SKM-1 (cell line): ENCODE measurements at regions not wholly inside any gene's neighbourhood (a gene's known extent, or its start where the extent isn't known, plus 50 kb on each side); places are given as distances from the start of the nearest gene placed in this dataset.

Experiments used
- DNase-seq: peaks from one replicate; lab custom pipeline; 2025; ENCODE audit not compliant: unreplicated experiment; lab: John Stamatoyannopoulos, UW

DNA sequence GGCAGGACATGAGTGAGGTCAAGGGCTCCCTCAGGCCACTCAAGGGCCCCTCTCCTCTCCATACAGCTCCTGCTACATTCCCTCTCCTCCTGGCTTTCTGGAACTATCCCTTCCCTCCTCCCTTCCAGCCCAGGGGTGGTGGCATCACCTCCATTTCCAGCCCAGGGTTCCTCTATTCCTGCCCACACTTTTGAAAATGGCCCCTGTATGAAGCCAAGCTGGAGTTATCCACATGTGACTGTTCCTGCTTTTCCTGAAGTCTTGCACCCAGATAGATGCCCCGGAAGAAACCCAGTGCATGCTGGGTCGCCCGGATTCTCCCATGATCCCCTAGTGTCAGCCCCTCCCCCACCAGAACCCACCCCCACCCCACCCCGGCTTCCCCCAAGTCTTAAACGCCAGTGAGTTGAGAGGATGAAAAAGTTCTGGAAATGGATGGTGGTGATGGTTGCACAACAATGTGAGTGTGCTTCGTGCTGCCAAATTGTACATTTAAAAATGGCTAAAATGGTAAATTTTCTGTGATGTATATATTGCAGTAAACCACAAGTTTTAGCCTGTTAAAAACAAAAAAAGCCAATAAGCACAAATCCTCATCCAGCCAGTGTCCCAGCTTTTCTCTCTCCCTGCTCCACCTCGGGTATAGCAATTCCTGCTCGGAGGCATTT lies 136.9 kb downstream of the SCARB1 start:
- DNase-seq, result no peak

DNA sequence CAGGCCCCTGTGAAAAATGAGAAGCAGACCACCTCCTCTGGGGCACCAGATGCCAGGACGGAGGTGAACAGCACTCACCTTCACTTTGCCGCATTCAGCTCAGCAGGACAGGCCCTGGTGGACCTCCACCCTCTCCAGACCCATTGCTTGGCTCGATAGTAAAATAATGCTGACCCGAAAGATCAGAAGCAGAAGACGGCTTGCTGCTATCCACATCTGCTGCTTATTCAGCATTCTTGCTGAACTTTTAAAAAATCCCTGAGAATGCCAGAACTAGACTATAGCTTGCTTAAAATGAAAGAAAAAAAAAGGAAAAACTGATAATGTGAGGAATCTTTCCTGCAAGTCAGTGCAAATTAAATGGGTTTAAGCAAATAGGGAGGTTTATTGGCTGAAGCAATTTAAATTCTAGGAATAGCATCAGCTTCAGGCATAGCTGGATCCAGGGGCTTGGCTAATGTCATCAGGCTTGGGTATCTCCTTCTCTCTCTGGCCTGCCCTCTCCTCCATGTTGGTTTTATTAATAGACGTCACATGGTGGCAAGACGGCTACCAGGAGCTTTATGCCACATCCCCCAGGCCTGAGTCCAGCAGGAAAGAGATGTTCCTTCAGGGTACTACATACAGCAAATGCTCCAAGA lies 137.9 kb downstream of the SCARB1 start:
- no peak for DNase-seq

DNA sequence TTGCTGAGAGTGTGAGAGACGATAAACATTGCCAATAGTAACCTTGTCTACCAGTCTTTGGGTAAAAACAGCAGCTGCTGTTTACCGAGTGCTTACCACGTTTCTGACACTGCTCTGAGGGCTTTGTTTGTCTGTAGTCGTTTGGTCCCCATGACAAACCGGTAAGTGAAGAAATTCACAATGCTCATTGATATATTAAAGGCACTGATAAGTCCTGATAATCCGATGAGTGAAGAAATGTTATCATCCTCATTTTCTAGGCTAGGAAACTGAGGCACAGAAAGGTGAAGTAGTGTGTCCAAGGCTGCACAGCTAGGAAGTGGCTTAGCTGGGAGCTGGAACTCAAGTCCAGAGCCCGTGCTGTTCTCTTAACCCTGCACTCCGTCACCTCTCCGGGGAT lies 138.6 kb downstream of the SCARB1 start:
- DNase-seq, result no peak

DNA sequence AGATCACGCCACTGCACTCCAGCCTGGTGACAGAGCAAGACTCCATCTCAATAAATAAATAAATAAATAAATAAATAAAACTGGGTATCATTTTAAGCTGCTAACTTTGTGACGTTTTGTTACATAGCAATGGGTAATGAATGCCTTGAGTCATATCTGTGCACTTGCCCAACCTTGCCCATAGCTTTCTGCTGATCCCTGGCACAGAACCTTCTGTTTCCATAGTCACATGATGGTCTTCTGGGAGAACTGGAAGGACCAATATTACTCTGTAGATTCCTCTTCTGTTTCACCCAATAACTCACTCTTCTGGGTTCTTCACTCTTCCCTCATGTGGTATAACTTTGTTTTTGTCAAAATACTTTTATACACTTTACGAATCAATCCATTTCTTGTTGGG lies 140.8 kb downstream of the SCARB1 start:
- no peak for DNase-seq

DNA sequence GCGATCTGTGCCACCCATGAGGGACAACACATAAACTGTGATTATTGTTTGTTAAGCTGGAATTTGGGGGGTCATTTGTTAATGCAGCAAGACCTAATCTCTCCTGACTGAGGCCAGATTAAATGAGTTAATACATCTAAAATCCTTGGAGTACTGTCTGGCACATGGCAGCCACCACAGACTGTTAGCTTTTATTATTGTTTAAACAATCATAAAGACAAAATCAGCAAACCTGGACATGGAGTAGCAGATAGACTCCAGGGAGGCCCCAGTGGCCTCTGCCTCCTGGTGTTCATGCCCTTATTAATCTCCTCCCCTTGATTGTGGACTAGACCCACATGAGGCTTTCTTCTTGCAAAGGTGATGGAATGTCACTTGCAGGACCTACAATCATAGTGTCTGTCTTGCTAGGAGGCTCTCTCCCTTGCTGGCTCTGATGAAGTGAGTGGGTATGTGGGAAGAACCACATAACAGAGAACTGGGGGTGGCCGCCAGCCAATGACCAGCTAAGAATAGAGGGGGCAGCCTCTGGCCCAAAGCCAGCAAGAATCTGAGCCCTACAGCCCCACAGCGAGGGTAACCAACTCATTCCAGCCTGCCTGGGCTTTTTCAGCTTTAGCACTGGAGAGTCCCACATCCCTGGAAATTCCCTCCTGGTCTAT lies 142.0 kb downstream of the SCARB1 start:
- DNase-seq, result no peak

DNA sequence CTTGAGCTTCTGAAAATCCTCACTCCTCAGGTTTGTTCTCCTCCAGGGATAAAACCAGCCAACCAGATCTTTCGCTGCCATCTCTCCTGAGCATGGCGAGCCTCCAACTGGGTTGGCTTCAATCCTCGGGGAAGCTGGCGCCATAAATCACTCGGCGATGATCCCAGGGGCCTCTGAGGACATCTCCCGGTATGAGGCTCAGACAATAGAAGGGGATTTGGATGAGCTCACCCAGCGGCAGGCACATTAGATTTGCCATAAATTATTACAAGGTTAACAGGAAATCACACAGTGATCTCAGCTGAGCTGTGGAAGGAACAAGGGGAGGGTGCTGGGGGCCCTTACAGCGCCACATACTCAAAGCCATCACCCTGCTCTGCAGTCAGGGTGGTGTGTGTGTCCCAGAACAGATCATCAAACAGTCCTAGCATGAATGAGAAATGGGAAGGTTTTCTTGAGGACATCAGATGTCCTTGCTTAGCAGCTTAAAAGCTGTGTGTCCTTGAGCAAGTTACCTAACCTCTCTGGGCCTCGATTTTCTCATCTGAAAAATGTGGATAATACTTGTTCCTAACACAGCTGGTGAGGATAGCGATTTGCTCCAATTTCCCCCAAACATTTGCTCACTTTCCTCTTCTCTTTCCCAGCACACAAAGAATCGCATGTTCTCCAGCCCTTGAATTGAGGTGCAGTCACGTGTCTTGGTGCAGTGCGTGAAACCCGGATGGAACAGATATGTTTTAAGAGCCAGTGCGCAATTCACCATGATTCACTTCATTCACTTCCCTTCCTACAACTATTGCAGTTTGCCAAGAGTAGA lies 142.8 kb downstream of the SCARB1 start:
- no peak for DNase-seq

DNA sequence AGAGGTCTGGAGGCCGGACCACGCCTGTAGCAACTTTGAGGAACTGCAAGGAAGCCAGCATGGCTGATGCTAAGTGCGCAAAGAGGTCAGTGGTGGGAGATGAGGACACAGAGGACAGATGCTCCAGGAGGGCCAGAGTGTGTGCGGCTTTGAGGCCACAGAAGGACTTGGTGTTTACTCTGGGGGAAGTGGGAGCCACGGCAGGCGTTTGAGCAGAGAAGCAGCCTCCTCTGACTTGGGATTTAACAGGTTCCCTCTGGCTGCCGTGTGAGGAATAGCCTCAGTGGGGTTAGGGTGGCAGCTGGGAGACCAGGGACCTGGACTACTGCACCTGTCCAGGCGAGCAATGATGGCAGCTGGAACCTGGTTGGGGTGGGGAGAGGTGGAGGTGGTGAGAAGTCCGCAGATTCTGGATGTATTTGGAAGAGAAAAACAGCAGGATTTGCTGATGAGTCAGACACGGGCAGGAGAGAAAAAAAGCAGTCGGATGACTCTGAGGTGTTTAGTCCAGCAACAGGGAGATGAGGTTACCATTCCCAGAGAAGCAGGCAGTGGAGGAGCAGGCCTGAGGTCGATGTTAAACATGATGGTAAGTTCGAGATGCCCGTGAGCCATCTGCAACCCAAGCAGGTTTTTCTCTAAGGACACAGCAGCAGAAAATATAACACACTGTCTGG lies 143.5 kb downstream of the SCARB1 start:
- no peak for DNase-seq

DNA sequence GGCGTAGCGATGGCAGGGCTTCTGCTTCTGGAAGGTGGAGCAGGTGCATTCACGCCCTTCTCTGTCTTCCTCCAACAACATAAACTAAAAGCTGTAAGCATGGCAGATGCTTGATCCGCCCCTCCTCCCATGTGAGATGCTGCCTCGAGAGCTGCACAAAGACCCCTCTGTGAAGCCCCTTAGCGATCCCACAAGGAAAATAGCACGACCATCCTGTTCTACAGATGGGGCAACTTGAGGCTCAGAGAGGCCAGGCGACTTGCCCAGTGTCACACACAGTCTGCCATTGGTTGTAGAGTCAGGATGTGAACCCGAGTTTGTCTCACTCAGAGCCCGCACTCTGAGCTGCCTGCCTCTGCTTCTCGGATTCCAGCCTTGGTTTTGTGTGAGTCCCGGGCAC lies 144.4 kb downstream of the SCARB1 start:
- no peak for DNase-seq

DNA sequence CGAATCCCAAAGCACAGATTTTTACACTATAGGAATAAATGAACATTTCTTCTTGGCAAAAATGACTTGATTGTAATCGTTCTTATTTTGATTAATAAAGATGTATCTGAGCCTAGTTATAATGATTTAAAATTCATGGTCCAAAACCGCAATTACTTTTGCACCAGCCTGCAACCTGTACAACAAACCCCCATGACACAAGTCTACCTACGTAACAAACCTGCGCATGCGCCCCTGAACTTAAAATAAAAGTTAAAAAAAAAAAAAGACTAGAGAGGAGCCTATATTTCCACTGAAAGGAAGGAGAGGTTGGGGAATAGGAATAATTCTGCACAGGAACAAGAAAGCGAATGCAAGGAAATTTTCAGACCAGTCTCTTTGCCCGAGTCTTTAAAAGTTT lies 145.2 kb downstream of the SCARB1 start:
- no peak for DNase-seq

DNA sequence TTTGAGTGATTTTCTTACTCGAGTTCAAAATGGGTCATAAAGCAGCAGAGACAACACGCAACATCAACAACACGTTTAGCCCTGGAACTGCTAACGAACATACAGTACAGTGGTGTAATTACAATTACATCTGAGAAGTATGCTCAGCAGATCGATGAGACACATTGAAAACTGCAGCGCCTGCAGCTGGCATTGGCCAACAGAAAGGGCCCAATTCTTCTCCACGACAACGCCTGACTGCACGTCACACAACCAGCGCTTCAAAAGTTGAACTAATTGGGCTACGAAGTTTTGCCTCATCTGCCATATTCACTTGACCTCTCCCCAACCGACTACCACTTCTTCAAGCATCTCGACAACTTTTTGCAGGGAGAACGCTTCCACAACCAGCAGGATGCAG lies 145.6 kb downstream of the SCARB1 start:
- no peak for DNase-seq

DNA sequence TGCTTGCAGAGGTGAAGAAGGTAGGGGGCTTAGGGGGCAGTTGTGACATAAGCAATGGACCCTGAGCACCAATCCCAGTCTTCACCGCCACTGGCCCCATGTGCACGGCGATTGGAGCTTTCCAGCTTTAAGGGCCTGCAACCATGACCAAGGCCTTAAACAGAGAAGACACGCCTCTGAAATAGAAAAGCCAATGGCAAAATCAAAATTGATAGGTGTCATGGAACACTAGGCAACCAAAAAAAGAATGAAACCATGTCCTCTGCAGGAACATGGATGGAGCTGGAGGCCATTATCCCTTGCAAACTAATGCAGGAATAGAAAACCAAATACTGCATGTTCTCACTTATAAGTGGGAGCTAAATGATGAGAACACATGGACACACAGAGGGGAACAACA lies 146.3 kb downstream of the SCARB1 start:
- DNase-seq, result no peak

DNA sequence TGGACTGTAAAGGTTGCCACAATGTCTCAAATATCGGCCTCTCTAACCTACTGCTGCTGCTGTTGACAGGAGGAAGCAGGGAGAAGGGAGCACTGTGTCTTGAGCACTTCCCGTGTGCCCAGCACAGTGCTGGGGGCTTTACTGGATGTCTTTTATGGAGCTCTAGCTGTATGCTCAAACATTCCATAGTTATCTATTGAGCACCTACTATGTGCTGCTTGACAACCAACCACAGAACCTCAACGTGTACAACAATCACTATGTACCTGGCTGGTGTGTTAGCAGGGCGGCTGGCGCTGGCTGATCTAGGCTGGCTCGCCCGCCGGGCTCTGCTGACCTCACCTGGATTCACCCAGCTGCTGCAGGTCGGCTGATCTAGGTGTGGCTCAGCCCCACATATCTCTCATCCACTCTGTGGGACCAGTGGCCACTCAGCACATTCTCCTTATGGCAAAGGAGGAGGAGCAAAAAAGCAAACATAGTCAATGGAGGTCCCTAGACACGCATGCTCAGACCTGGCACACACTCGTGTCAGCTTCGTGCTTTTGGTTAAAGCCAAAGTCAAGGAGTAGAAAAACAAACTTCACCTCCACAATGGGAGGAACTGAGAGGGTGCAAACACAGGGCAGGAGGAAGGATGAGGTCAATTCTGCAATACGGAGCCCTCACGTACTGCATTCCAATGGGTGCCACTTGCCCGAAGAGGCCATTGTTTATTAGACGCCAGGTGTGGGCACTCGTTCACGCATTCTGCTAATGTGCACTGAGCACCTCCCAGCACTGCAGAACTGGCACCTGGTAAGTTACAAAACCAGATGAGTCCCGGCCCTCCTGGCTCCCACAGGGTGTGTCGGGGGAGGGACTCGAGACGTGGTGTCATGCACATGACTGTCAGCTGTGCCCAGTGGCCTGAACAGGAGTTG lies 147.2 kb downstream of the SCARB1 start:
- DNase-seq, result no peak

DNA sequence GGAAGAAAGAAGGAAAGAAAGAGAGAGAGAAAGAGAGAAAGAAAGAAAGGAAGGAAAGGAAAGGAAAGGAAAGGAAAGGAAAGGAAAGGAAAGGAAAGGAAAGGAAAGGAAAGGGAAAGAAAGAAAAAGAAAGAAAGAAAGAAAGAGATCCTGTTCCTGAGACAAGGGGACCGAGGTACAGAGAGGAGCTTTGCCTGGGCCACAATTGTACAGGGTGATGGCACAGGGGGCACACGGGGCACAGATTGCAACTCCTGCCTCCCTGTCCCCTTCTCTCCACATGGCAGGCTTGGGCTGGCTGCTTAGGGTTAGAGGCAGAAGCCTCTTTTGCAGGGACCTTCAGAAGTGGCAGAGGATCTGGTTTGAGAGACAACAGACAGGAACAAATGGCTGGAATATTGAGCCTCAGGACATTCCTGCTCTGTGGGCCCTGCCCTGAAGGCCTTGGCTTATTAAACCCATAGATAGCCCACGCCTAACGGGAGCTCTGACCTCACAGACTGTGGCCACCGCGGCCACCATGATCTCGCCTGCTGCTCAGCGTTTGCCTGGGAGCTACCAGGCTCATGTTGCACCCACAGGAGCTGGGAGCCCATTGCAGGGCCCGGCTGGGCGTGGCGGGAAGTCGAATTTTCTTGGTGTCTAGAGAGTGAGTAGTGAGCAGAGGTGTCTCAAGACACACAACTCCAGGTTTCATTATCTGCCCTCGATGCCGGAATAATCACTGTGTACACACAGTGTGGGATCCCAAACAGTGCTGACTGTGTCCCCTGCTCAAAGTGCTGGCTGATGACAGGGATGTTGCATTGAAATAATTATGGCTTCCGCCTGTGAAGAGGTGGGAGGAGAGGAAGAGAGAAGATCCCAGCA lies 147.9 kb upstream of the NCOR2 start:
- no peak for DNase-seq

DNA sequence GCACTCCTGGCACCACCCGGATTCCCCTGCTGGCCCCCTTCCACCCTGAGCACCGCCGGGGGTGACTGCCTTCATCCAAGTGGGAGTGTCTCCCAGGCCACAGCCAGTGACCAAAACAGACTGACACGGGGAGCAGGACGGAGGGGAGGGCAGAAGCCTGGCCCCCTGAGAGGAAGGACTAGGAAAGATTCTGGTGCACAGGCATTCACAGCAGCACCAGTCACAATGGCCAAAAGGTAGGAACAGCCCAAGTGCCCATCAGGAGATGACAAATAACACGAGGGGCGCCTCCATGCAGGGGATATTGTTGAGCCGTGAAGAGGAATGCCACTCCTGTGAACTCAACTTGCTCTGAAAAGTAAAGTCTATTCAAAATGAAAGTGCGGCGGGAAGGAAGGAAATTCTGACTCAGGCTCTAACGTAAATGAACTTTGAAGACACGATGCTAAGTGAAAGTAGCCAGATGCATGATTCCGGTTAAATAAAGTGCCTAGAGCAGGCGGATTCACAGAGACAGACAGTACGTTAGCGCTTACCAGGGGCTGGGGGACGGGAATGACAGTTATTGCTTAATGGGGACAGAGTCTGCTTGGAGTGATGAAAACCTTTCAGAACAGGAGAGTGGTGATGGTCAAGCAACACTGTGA lies 146.1 kb upstream of the NCOR2 start:
- DNase-seq, result no peak

DNA sequence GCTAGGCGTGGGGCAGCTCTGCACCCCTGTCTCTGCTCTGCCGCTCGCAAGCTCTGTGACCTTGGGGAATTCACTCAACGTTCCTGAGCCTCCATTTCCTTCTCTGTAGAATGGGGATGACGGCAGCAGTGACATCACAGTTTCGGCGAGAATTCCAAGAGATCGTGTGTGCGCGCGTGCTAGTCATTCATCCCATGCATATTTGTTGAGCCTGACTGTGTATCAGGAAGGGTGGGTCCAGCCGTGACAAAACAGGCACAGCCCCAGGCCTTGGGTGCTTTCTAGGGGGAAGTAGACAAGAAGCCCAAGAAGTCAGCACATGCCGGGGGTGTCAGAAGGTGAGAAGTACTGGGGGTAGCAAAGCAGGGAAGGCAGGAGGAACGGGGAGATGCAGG lies 145.6 kb upstream of the NCOR2 start:
- no peak for DNase-seq

DNA sequence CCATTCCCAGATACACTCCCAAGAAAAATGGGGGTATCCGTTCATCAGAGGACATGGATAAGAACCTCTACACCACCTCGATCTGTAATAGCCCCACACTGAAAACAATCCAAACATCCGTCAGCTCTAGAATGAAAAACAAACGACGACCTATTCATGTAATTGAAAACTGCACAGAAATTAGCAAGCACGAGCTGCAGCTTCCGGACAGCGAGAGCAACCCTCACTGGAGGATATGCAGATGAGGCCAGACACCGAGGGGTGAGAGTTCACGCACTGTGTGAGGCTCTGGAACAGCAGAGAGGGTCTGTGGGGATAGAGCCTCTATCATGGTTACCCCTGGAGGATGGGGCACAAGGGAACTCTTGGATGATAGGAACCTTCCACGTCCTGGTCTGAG lies 143.9 kb upstream of the NCOR2 start:
- DNase-seq, result no peak

DNA sequence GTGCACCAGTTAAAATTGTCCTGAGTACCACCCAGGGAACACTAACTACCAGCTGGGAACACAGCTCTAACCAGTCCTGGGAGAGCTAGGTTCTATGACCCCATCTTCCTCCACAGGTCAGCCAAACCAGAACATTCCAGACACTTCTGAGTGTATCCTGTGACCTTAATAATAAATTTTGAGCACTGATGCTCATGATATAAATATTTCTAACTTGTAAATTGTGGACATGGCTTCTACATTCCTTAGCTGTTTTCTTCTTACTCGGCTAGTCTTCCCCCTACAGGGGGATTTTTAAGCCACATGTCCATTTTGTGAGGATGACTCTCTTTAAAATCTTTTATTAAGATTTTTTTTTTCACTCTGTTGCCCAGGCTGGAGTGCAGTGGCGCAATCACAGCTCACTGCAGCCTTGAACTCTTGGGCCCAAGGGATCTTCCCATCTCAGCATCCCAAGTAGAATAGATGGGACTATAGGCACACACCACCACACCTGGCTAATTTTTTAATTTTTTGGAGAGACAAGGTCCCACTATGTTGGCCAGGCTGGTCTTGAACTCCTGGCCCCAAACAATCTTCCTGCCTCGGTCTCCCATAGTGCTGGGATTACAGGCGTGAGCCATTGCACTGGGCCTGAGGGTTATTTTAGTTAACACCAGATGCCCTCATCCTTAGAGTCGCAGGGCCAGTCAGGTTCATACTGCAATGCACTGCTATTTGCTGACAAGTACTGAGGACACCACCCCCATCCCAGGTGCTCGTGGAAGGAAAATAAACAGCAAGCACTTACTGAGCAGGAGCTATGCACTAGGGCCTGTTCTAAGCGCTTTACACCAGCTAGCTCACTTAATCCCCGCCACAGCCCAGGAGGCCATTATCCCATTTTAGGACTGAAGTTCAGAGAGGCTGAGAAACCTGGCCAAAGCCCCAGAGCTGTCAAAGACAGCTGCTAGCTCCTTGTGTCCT lies 142.6 kb upstream of the NCOR2 start:
- DNase-seq, result no peak

DNA sequence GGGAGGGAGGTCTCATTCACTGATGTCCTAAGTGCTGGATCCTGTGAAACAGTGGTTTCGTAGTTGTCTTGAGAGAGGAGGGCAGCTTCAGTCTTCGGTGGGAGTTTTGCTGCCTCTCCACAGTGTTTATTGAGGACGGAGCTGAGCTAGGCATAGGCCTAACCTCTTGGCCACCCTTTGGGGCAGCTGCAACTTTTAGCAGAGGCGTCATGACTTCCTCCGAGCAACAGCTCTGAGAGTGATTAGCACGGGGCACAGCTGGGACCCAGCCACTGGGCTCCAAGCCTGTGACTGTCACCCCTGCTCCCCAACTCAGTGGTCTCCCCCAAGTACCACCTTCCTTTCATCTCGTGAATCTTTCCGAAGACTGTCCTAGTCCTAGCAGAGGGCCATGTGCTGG lies 139.9 kb upstream of the NCOR2 start:
- no peak for DNase-seq
